HepG2 (cell line): ENCODE measurements at regions not wholly inside any gene's neighbourhood (a gene's known extent, or its start where the extent isn't known, plus 50 kb on each side); places are given as distances from the start of the nearest gene placed in this dataset.

ENCODE experiments used
- ATAC-seq: fragments of 200-7000 bp; cut with Tn5 transposase; 3 replicates; pipeline ENCODE4 v1.9.1; 2020; ENCODE audit warnings: mild to moderate bottlenecking, moderate library complexity
- BruUV-seq: library from RNA; stranded (reverse); fragments of 400-500 nt; replicated peaks from 2 replicates; lab custom pipeline; 2021; lab: Mats Ljungman, UMichigan
- CTCF ChIA-PET: fragments of 300-600 bp; formaldehyde crosslinking; extraction: SDS; loops from one replicate; lab custom pipeline; 2021; ENCODE audit warnings: low total read pairs, inconsistent platforms, low intra/inter-chr PET ratio; lab: Yijun Ruan, JAX
- POLR2A ChIA-PET: fragments of 350-600 bp; sonication (Branson Sonifier 250); formaldehyde crosslinking; loops from one replicate; lab custom pipeline; 2020; ENCODE audit warnings: antibody characterized with exemption, inconsistent platforms; lab: Yijun Ruan, JAX
- DNase-seq: peaks from one replicate; pipeline ENCODE4 v3.0.0-alpha.2; 2015; ENCODE audit warnings: low spot score
- FAIRE-seq: peaks from 3 replicates; lab custom pipeline; 2011; peaks lifted over from hg19 to GRCh38; lab: Jason Lieb, UNC
- H2AFZ ChIP-seq: one replicate; pipeline ENCODE4 v1.6.1; 2011; ENCODE audit warnings: low read length, inconsistent platforms
- H3K27ac ChIP-seq: fragments of 300-600 bp; 3 replicates; pipeline ENCODE4 v1.8.0; 2011; ENCODE audit warnings: mixed run types, mild to moderate bottlenecking, mixed read lengths, low read length, inconsistent platforms; ENCODE audit not compliant: insufficient read depth; ENCODE audit errors: extremely low read length
- H3K27me3 ChIP-seq, 2 experiments: fragments of 200-600 bp in 1 of 2; 2 replicates in 1 of 2; 3 replicates in 1 of 2; pipeline versions ENCODE4 v1.6.0 to v1.8.0; 2011; ENCODE audit warnings: low read length in 2 of 2, mild to moderate bottlenecking in 2 of 2, moderate library complexity in 2 of 2, inconsistent platforms in 1 of 2; ENCODE audit not compliant: insufficient read depth in 2 of 2, control insufficient read depth in 1 of 2
- H3K36me3 ChIP-seq, 2 experiments: fragments of 200-600 bp in 1 of 2; replicated peaks in 1 of 2; 2 replicates in 1 of 2; 3 replicates in 1 of 2; pipeline versions ENCODE4 v1.5.1 to v1.8.0; 2011; ENCODE audit warnings: low read length in 2 of 2, inconsistent platforms in 1 of 2; ENCODE audit not compliant: insufficient read depth in 2 of 2, control insufficient read depth in 1 of 2
- H3K4me1 ChIP-seq: 2 replicates; pipeline ENCODE4 v1.5.1; 2012; ENCODE audit warnings: low read length, inconsistent platforms; ENCODE audit not compliant: insufficient read depth
- H3K4me2 ChIP-seq: 2 replicates; pipeline ENCODE4 v1.6.0; 2011; ENCODE audit warnings: low read depth, low read length, inconsistent platforms
- H3K4me3 ChIP-seq, 3 experiments: fragments of 200-600 bp in 1 of 3; sonication (generic), shearing (Covaris generic) in 1 of 3; replicated peaks in 1 of 3; 2 replicates each; pipeline ENCODE4 v1.5.1; 2011 to 2016; ENCODE audit warnings: low read length in 3 of 3, inconsistent platforms in 2 of 3, low read depth in 2 of 3, mild to moderate bottlenecking in 2 of 3, control low read depth in 1 of 3, mixed read lengths in 1 of 3; ENCODE audit not compliant: insufficient read depth in 1 of 3
- H3K79me2 ChIP-seq: one replicate; pipeline ENCODE4 v1.6.1; 2011; ENCODE audit warnings: low read length, inconsistent platforms; ENCODE audit not compliant: insufficient read depth
- H3K9ac ChIP-seq: 2 replicates; pipeline ENCODE4 v1.6.0; 2011; ENCODE audit warnings: mild to moderate bottlenecking, low read depth, low read length, inconsistent platforms; ENCODE audit not compliant: insufficient read depth
- H3K9me3 ChIP-seq: 2 replicates; pipeline ENCODE4 v1.5.1; 2012; ENCODE audit warnings: mild to moderate bottlenecking, low read length
- H4K20me1 ChIP-seq: 2 replicates; pipeline ENCODE4 v1.6.0; 2011; ENCODE audit warnings: inconsistent platforms, mild to moderate bottlenecking, low read length, moderate library complexity; ENCODE audit not compliant: insufficient read depth
- ISL2 ChIP-seq: sonication (generic); formaldehyde crosslinking; IDR thresholded peaks from 2 replicates; pipeline ENCODE4 v1.5.0; 2020; ENCODE audit warnings: missing genetic modification reagents
- MTF2 ChIP-seq: sonication (generic); formaldehyde crosslinking; IDR thresholded peaks from 2 replicates; pipeline ENCODE4 v1.5.0; 2020; ENCODE audit warnings: missing genetic modification reagents, borderline replicate concordance
- SYNCRIP ChIP-seq: fragments of 200-400 bp; formaldehyde crosslinking; IDR thresholded peaks from 2 replicates; pipeline ENCODE4 v1.6.1; 2018; ENCODE audit warnings: mild to moderate bottlenecking, low read depth, low read length; ENCODE audit not compliant: insufficient read depth
- ZIK1 ChIP-seq: sonication (generic); formaldehyde crosslinking; IDR thresholded peaks from 2 replicates; pipeline ENCODE4 v1.5.0; 2020; ENCODE audit warnings: mild to moderate bottlenecking, low read depth, missing genetic modification reagents, borderline replicate concordance
- WGBS: methylation state at CpG from one replicate; pipeline ENCODE4 v1.1.6; 2017; ENCODE audit warnings: low lambda C conversion rate; 5-methylcytosine and 5-hydroxymethylcytosine counted together
- in situ Hi-C: cut with HindIII; loops from 2 replicates; pipeline ENCODE4 v1.10.0; 2017; ENCODE audit warnings: low pct_unique_long_range_greater_than_20kb; ENCODE audit not compliant: extremely low pct_ligation_motif_present
- intact Hi-C: fragments of 100-400 bp; cut with micrococcal nuclease; formaldehyde crosslinking; loops from one replicate; pipeline ENCODE4 v1.10.0; 2022; ENCODE audit not compliant: unreplicated experiment
- TF ChIP-seq, protein P1 (sequence below): sonication (generic); formaldehyde crosslinking; IDR thresholded peaks from 2 replicates; pipeline ENCODE4 v1.8.1; 2023; ENCODE audit warnings: mild to moderate bottlenecking, missing genetic modification reagents
- TF ChIP-seq, protein P2 (sequence below): sonication (generic); formaldehyde crosslinking; IDR thresholded peaks from 2 replicates; pipeline ENCODE4 v1.5.1; 2020; ENCODE audit warnings: missing genetic modification reagents, mild to moderate bottlenecking, borderline replicate concordance

DNA sequence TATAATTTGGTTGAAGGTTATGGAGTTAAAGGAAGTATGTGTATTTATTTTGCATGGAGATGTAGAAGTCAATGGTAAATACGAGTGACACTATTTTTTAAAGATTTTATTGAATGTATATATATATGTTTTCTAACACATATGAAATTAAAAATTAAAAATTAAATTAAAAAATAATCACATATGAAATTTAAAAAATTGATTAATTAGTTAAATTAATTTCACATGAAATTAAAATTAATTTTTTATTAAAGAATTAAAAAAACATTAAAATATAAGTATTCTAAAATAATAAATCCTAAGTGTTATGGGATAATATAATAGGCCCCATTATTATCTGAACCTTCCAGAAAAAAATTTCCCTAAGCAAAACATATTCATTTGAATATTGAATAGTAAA is 1163.5 kb downstream of the ARAP2 start:
- Histone ChIP-seq H3K36me3 (no peaks in the 10 kb centered on the region), H4K20me1 (no peaks in the 10 kb centered on the region), H3K4me2 (no peak overlapping the region), H3K4me1 (no peaks in the 10 kb centered on the region), H3K9me3 (no peaks in the 10 kb centered on the region), H3K27me3 (no peaks in the 10 kb centered on the region), H3K4me3 (no peak overlapping the region), H3K27ac (no peak overlapping the region)
- BruUV-seq: no TSS peak
- WGBS: 0% methylated on average over 1 of the region's 1 CpG
- FAIRE-seq: no peak
- CTCF ChIA-PET: no interaction called here
- intact Hi-C loops: no loop called here
- TF ChIP-seq, protein P1, sequence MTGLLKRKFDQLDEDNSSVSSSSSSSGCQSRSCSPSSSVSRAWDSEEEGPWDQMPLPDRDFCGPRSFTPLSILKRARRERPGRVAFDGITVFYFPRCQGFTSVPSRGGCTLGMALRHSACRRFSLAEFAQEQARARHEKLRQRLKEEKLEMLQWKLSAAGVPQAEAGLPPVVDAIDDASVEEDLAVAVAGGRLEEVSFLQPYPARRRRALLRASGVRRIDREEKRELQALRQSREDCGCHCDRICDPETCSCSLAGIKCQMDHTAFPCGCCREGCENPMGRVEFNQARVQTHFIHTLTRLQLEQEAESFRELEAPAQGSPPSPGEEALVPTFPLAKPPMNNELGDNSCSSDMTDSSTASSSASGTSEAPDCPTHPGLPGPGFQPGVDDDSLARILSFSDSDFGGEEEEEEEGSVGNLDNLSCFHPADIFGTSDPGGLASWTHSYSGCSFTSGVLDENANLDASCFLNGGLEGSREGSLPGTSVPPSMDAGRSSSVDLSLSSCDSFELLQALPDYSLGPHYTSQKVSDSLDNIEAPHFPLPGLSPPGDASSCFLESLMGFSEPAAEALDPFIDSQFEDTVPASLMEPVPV (CRISPR knock-in tag): no peak
- TF ChIP-seq, protein P2, sequence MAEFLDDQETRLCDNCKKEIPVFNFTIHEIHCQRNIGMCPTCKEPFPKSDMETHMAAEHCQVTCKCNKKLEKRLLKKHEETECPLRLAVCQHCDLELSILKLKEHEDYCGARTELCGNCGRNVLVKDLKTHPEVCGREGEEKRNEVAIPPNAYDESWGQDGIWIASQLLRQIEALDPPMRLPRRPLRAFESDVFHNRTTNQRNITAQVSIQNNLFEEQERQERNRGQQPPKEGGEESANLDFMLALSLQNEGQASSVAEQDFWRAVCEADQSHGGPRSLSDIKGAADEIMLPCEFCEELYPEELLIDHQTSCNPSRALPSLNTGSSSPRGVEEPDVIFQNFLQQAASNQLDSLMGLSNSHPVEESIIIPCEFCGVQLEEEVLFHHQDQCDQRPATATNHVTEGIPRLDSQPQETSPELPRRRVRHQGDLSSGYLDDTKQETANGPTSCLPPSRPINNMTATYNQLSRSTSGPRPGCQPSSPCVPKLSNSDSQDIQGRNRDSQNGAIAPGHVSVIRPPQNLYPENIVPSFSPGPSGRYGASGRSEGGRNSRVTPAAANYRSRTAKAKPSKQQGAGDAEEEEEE (CRISPR knock-in tag): no peak
- TF ChIP-seq MTF2 (CRISPR knock-in tag): no peak
- no peak for TF ChIP-seq SYNCRIP
- no peak for TF ChIP-seq ISL2 (CRISPR knock-in tag)
- no peak for TF ChIP-seq ZIK1 (CRISPR knock-in tag)
- TF ChIP-seq, all 625 proteins: peak for 0
- DNase-seq: no peak
- Histone ChIP-seq H2AFZ (no peak overlapping the region), H3K79me2 (no peaks in the 10 kb centered on the region), H3K9ac (no peak overlapping the region)
- POLR2A ChIA-PET: no interaction called here
- in situ Hi-C loops: no loop called here
- ATAC-seq: no peak
